ENCODE measurements at regions not wholly inside any gene's neighbourhood (a gene's known extent, or its start where the extent isn't known, plus 50 kb on each side); places are given as distances from the start of the nearest gene placed in this dataset.

DNA sequence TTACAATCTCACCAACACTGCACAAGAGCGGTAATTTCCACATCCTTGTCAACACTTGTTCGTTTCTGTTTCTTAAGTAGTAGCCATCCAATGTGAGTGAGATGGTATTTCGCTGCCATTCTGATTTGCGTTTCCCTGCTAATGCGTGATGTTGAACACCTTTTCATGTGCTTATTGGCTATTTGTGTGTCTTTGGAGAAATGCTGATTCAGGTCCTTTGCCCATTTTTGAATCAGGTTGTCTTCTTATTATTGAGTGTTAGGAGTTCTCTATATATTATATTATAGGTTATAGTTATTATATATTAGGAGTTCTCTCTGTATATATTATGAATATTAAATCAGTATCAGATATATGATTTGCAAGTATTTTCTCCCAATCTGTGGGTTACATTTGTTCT lies 59.9 kb upstream of the IRX4 start:
- Histone ChIP-seq H3K4me1 (ENCODE audit: control insufficient read depth, extremely low read depth, insufficient read depth, low read length) (no peaks in the 10 kb centered on the region), H4K20me1 (replicated peaks; ENCODE audit: control insufficient read depth, extremely low read depth, insufficient read depth, low read length) (no peaks in the 10 kb centered on the region), H3K4me2 (ENCODE audit: insufficient read depth, low read length) (no peak overlapping the region), H3K27ac (ENCODE audit: insufficient read depth, low read depth, low read length) (no peak overlapping the region), H2AFZ (ENCODE audit: low read depth, low read length) (no peak overlapping the region), H3K36me3 (ENCODE audit: control insufficient read depth in 2 of 2, extremely low read depth in 1 of 2, insufficient read depth in 2 of 2, low read length in 2 of 2) (no peaks in the 10 kb centered on the region), H3K79me2 (ENCODE audit: control insufficient read depth, insufficient read depth, low read length) (no peaks in the 10 kb centered on the region), H3K9ac (replicated peaks; ENCODE audit: extremely low read depth, insufficient read depth, low read length) (no peak overlapping the region), H3K4me3 (replicated peaks in 1 of 3; ENCODE audit: insufficient read depth in 1 of 3, low read depth in 1 of 3, low read length in 3 of 3) (no peak overlapping the region), H3K9me3 (replicated peaks; ENCODE audit: control insufficient read depth, insufficient read depth, low read length) (no peaks in the 10 kb centered on the region), H3K27me3 (ENCODE audit: control insufficient read depth in 2 of 2, insufficient read depth in 2 of 2, low read length in 2 of 2) (no peaks in the 10 kb centered on the region), H3K9me1 (replicated peaks; ENCODE audit: control insufficient read depth, extremely low read depth, insufficient read depth, low read length) (no peaks in the 10 kb centered on the region)
- ChIA-PET CTCF (no interaction called here), POLR2A (no interaction called here)
- DNase-seq (ENCODE audit: low read depth, low spot score) (no peak), FAIRE-seq (no peak)
- BruUV-seq (replicated peaks): no TSS peak
- no peak for TF ChIP-seq EZH2 (IDR thresholded peaks at IDR 0.05; ENCODE audit: borderline replicate concordance, low read depth, low read length, severe bottlenecking)
- intact Hi-C loops (cut with micrococcal nuclease) (no loop called here), dilution Hi-C loops (cut with MboI; ENCODE audit: extremely low pct_ligation_motif_present, low sequenced_read_pairs) (no loop called here)

- FAIRE-seq: no peak
- Histone ChIP-seq H3K4me1 (ENCODE audit: control insufficient read depth, extremely low read depth, insufficient read depth, low read length) (no peaks in the 10 kb centered on the region), H3K27ac (ENCODE audit: insufficient read depth, low read depth, low read length) (no peak overlapping the region), H3K79me2 (ENCODE audit: control insufficient read depth, insufficient read depth, low read length) (no peaks in the 10 kb centered on the region), H3K36me3 (ENCODE audit: control insufficient read depth in 2 of 2, extremely low read depth in 1 of 2, insufficient read depth in 2 of 2, low read length in 2 of 2) (no peaks in the 10 kb centered on the region), H3K9me3 (replicated peaks; ENCODE audit: control insufficient read depth, insufficient read depth, low read length) (no peaks in the 10 kb centered on the region), H3K9me1 (replicated peaks; ENCODE audit: control insufficient read depth, extremely low read depth, insufficient read depth, low read length) (no peaks in the 10 kb centered on the region), H2AFZ (ENCODE audit: low read depth, low read length) (no peak overlapping the region), H3K9ac (replicated peaks; ENCODE audit: extremely low read depth, insufficient read depth, low read length) (no peak overlapping the region), H3K27me3 (ENCODE audit: control insufficient read depth in 2 of 2, insufficient read depth in 2 of 2, low read length in 2 of 2) (no peaks in the 10 kb centered on the region), H3K4me3 (replicated peaks in 1 of 3; ENCODE audit: insufficient read depth in 1 of 3, low read depth in 1 of 3, low read length in 3 of 3) (no peak overlapping the region), H4K20me1 (replicated peaks; ENCODE audit: control insufficient read depth, extremely low read depth, insufficient read depth, low read length) (no peaks in the 10 kb centered on the region), H3K4me2 (ENCODE audit: insufficient read depth, low read length) (no peak overlapping the region)
- no TSS peak for BruUV-seq (replicated peaks)
- dilution Hi-C loops (cut with MboI; ENCODE audit: extremely low pct_ligation_motif_present, low sequenced_read_pairs) (no loop called here), intact Hi-C loops (cut with micrococcal nuclease) (no loop called here)
- ChIA-PET CTCF (no interaction called here), POLR2A (no interaction called here)
- TF ChIP-seq, protein P1, sequence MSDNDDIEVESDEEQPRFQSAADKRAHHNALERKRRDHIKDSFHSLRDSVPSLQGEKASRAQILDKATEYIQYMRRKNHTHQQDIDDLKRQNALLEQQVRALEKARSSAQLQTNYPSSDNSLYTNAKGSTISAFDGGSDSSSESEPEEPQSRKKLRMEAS (IDR thresholded peaks at IDR 0.05; ENCODE audit: insufficient read depth, insufficient read length): no peak
- TF ChIP-seq JUN (IDR thresholded peaks at IDR 0.05; ENCODE audit: borderline replicate concordance, insufficient read depth, insufficient read length, low read depth) (no peak), EZH2 (IDR thresholded peaks at IDR 0.05; ENCODE audit: borderline replicate concordance, low read depth, low read length, severe bottlenecking) (no peak), POLR2A (IDR thresholded peaks at IDR 0.05; ENCODE audit: low read depth, low read length) (no peak), FOS (IDR thresholded peaks at IDR 0.05; ENCODE audit: borderline replicate concordance, insufficient read depth, low read length) (no peak), MYC (IDR thresholded peaks at IDR 0.05; ENCODE audit: low read depth, low read length) (no peak), GATA2 (IDR thresholded peaks at IDR 0.05; ENCODE audit: insufficient read depth, insufficient read length, low read depth, low read length) (no peak), CTCF (IDR thresholded peaks at IDR 0.05; ENCODE audit: extremely low read depth in 1 of 2, insufficient read depth in 1 of 2, low read depth in 1 of 2, low read length in 2 of 2) (no peak), POLR2AphosphoS5 (IDR thresholded peaks at IDR 0.05; ENCODE audit: insufficient read depth, low read depth, low read length) (no peak)
- DNase-seq (ENCODE audit: low read depth, low spot score): no peak
These were observed 59.4 kb upstream of the IRX4 start for GRCh38 chr5:1942158-1942557.

Data from endothelial cell of umbilical vein (primary cell).